ENCODE measurements at regions not wholly inside any gene's neighbourhood (a gene's known extent, or its start where the extent isn't known, plus 50 kb on each side); places are given as distances from the start of the nearest gene placed in this dataset.

DNA sequence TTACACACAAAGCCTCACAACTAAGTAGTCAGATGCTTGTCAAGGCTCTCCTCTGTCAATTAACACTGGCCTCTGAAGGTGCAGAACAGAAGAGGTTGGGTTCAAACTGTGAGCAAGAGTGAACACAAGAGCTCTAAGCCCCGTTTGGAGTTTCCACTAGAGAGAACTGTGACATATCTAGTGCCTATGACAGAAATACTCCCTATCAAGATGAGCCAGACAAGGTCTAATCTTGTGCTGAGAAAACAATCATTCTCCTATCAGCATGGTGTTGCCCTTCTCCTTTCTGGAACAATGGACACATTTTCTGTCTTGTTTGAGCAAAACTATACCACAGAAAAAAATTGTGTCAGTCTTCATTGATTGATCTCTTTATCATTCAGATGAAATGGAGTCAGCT lies 62.4 kb upstream of the CCDC71L start:
- TF ChIP-seq, protein P1, sequence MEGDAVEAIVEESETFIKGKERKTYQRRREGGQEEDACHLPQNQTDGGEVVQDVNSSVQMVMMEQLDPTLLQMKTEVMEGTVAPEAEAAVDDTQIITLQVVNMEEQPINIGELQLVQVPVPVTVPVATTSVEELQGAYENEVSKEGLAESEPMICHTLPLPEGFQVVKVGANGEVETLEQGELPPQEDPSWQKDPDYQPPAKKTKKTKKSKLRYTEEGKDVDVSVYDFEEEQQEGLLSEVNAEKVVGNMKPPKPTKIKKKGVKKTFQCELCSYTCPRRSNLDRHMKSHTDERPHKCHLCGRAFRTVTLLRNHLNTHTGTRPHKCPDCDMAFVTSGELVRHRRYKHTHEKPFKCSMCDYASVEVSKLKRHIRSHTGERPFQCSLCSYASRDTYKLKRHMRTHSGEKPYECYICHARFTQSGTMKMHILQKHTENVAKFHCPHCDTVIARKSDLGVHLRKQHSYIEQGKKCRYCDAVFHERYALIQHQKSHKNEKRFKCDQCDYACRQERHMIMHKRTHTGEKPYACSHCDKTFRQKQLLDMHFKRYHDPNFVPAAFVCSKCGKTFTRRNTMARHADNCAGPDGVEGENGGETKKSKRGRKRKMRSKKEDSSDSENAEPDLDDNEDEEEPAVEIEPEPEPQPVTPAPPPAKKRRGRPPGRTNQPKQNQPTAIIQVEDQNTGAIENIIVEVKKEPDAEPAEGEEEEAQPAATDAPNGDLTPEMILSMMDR (conservative IDR thresholded peaks at IDR 0.05; ENCODE audit: low read depth, low read length): no peak
- TF ChIP-seq EZH2 (IDR thresholded peaks at IDR 0.05; ENCODE audit: low read length, unreplicated experiment): no peak
